Fibroblast of lung (primary cell): ENCODE measurements at regions not wholly inside any gene's neighbourhood (a gene's known extent, or its start where the extent isn't known, plus 50 kb on each side); places are given as distances from the start of the nearest gene placed in this dataset.

Experiments
- EZH2 ChIP-seq: IDR thresholded peaks from 2 replicates; pipeline ENCODE4 v1.5.1; 2012; ENCODE audit warnings: low read length, control low read depth, mild to moderate bottlenecking; ENCODE audit errors: missing control alignments
- TF ChIP-seq, protein P1 (sequence below), 2 donors: IDR thresholded peaks in 1 of 2; conservative IDR thresholded peaks in 1 of 2; 1 replicate in 1 of 2; 2 replicates in 1 of 2; pipeline ENCODE4 v1.5.1; 2011 to 2012; ENCODE audit warnings: low read length in 2 of 2, control low read depth in 1 of 2, inconsistent platforms in 1 of 2, low read depth in 1 of 2, mild to moderate bottlenecking in 1 of 2

GRCh38 chr11:46181843-46182424 lies 60.7 kb upstream of the PHF21A start:
- TF ChIP-seq, protein P1, sequence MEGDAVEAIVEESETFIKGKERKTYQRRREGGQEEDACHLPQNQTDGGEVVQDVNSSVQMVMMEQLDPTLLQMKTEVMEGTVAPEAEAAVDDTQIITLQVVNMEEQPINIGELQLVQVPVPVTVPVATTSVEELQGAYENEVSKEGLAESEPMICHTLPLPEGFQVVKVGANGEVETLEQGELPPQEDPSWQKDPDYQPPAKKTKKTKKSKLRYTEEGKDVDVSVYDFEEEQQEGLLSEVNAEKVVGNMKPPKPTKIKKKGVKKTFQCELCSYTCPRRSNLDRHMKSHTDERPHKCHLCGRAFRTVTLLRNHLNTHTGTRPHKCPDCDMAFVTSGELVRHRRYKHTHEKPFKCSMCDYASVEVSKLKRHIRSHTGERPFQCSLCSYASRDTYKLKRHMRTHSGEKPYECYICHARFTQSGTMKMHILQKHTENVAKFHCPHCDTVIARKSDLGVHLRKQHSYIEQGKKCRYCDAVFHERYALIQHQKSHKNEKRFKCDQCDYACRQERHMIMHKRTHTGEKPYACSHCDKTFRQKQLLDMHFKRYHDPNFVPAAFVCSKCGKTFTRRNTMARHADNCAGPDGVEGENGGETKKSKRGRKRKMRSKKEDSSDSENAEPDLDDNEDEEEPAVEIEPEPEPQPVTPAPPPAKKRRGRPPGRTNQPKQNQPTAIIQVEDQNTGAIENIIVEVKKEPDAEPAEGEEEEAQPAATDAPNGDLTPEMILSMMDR (conservative IDR thresholded peaks at IDR 0.05 in 1 of 2, IDR thresholded peaks at IDR 0.05 in 1 of 2; ENCODE audit: low read depth in 1 of 2, low read length in 2 of 2) = no peak
- TF ChIP-seq EZH2 = no peak
